ENCODE measurements at regions not wholly inside any gene's neighbourhood (a gene's known extent, or its start where the extent isn't known, plus 50 kb on each side); places are given as distances from the start of the nearest gene placed in this dataset.

DNA sequence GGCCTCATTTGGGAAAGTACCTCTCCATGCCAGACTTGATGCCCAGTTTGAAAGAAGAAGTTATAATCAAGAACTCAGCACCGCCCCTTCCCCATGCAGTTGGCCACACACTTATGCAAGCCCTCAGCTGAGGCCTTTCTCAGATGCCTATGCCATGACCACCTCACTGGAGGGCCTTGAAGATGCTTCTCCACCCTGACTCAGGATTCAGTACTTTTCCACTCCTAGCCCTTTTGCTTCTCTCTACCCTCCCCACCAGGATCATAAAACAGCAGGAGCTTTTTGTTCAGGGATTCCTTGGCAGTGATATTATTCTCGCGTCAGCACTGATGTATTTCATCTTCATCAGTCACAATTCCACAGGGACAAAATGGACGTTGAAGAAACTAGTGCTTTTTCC, 313.5 kb downstream of the PYDC2 start:
- no peak for DNase-seq
- Histone ChIP-seq H3K27ac (no peak overlapping the region), H3K36me3 (no peaks in the 10 kb centered on the region), H3K4me1 (no peaks in the 10 kb centered on the region), H3K27me3 (replicated peaks in 1 of 7) (no peaks in the 10 kb centered on the region), H3K4me3 (no peak overlapping the region), H3K9me3 (peaks cover 0 to 35% (median 14%) of the 10 kb centered on the region in 8 donors)
- TF ChIP-seq POLR2A (IDR thresholded peaks at IDR 0.05), result no peak
- no peak for TF ChIP-seq POLR2AphosphoS5 (IDR thresholded peaks at IDR 0.05)
- TF ChIP-seq, protein P1, sequence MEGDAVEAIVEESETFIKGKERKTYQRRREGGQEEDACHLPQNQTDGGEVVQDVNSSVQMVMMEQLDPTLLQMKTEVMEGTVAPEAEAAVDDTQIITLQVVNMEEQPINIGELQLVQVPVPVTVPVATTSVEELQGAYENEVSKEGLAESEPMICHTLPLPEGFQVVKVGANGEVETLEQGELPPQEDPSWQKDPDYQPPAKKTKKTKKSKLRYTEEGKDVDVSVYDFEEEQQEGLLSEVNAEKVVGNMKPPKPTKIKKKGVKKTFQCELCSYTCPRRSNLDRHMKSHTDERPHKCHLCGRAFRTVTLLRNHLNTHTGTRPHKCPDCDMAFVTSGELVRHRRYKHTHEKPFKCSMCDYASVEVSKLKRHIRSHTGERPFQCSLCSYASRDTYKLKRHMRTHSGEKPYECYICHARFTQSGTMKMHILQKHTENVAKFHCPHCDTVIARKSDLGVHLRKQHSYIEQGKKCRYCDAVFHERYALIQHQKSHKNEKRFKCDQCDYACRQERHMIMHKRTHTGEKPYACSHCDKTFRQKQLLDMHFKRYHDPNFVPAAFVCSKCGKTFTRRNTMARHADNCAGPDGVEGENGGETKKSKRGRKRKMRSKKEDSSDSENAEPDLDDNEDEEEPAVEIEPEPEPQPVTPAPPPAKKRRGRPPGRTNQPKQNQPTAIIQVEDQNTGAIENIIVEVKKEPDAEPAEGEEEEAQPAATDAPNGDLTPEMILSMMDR (IDR thresholded peaks at IDR 0.05 in 8 of 11, conservative IDR thresholded peaks at IDR 0.05 in 3 of 11), result no peak
- intact Hi-C loops (cut with DNase I; ENCODE audit: low total_unique reads), result no loop called here
- WGBS, 5 donors, result 48 to 69% (median 57%) methylated on average over 4 of the region's 4 CpGs

DNA sequence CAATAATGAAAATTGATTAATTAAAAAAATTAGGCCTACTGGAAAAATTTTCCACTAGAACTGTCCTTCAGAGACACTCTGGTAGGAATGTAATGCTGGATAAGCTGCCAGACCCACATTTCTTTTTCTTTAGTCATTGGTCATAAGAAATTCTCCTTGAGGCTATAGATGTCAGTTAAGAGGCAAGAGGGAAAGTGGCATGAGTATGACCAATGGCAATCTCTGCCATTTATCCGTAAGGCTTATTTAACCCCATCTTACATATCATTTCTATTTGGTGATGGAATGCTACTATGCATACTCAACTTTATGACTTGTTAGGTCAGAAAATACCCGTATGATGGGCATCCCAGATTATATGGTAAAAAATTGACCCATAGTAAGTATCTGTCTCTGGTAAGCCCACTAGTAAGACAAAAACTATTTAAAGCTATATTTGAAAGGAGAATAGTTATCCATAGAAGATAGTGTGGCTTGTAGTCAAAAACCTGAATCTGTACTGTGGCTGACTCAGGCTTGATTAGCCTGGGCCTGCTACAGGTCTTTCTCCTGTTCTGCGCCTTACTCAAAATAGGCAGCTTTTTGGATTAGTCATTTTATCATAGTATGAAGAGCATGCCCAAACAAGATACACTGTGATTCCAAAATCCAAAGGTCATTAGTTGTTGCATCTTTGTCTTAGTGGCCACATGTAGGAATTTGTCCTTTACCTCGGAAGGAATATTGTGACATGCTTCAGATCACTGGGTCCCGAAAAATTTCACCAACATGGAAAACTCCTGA, 314.7 kb downstream of the PYDC2 start:
- WGBS, 5 donors, result 82 to 95% (median 89%) methylated on average over 5 of the region's 5 CpGs
- TF ChIP-seq POLR2A (IDR thresholded peaks at IDR 0.05) (no peak), POLR2AphosphoS5 (IDR thresholded peaks at IDR 0.05) (no peak)
- TF ChIP-seq, protein P1 (IDR thresholded peaks at IDR 0.05 in 8 of 11, conservative IDR thresholded peaks at IDR 0.05 in 3 of 11), result no peak
- Histone ChIP-seq H3K4me1 (no peaks in the 10 kb centered on the region), H3K4me3 (no peak overlapping the region), H3K27ac (no peak overlapping the region), H3K27me3 (replicated peaks in 1 of 7) (no peaks in the 10 kb centered on the region), H3K36me3 (no peaks in the 10 kb centered on the region), H3K9me3 (peaks cover 0 to 28% (median 13%) of the 10 kb centered on the region in 8 donors)
- no peak for DNase-seq
- intact Hi-C loops (cut with DNase I; ENCODE audit: low total_unique reads), result no loop called here

DNA sequence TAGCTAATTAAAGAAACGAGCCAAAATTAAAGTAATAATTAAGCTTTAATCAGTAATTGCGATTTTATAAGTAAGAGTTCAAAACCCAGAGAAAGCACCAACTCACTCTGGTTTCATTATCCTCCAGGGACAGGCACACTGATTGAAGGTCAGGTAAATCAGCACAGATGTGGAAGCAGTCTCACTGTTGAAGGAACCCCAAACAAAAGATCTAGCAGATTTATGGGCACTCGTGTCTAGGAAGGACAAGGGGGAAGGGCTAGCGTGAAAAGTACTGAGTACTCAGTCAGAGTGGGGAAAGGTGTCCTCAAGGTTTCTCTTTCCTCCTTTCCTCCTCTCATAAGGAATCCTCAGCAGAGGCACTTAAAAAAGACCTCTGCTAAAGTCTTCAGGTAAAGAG, 320.1 kb downstream of the PYDC2 start:
- DNase-seq, result no peak
- WGBS, 5 donors, result 58 to 67% (median 64%) methylated on average over 4 of the region's 4 CpGs
- TF ChIP-seq POLR2AphosphoS5 (IDR thresholded peaks at IDR 0.05), result no peak
- TF ChIP-seq POLR2A (IDR thresholded peaks at IDR 0.05), result no peak
- TF ChIP-seq, protein P1 (IDR thresholded peaks at IDR 0.05 in 8 of 11, conservative IDR thresholded peaks at IDR 0.05 in 3 of 11), result no peak
- Histone ChIP-seq H3K36me3 (no peaks in the 10 kb centered on the region), H3K27ac (no peak overlapping the region), H3K4me1 (no peaks in the 10 kb centered on the region), H3K27me3 (replicated peaks in 1 of 7) (no peaks in the 10 kb centered on the region), H3K4me3 (no peak overlapping the region), H3K9me3 (peaks cover 0 to 31% (median 14%) of the 10 kb centered on the region in 8 donors)
- intact Hi-C loops (cut with DNase I; ENCODE audit: low total_unique reads), result no loop called here

DNA sequence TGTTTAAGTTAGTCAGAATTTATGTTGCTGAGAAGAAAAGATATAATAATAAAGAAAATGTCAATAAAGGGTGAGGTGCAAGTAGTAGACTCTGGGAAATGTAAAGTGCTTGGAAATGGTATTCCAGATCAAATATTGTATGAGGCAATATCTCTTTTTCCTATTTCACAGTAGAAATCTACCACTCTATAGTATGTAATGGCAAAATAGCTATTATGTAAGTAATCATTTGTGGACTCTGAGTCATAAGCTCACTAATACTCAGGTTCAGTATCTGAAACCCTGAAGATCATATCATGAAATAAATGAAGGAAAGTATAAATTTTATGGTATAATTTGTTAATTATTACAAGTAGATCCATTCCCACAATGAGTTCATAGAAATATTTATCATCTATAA, 322.1 kb downstream of the PYDC2 start:
- Histone ChIP-seq H3K4me1 (no peaks in the 10 kb centered on the region), H3K27ac (no peak overlapping the region), H3K9me3 (peaks cover 0 to 17% (median under 1%) of the 10 kb centered on the region in 8 donors), H3K36me3 (no peaks in the 10 kb centered on the region), H3K4me3 (no peak overlapping the region), H3K27me3 (replicated peaks in 1 of 7) (no peaks in the 10 kb centered on the region)
- no peak for DNase-seq
- TF ChIP-seq POLR2A (IDR thresholded peaks at IDR 0.05) (no peak), POLR2AphosphoS5 (IDR thresholded peaks at IDR 0.05) (no peak)
- TF ChIP-seq, protein P1 (IDR thresholded peaks at IDR 0.05 in 8 of 11, conservative IDR thresholded peaks at IDR 0.05 in 3 of 11), result no peak
- intact Hi-C loops (cut with DNase I; ENCODE audit: low total_unique reads), result no loop called here

Data from spleen (tissue), 11 donors.